IPS-20b (cell line): ENCODE measurements at regions not wholly inside any gene's neighbourhood (a gene's known extent, or its start where the extent isn't known, plus 50 kb on each side); places are given as distances from the start of the nearest gene placed in this dataset.

Source experiments
- H3K27ac ChIP-seq: one replicate; pipeline ENCODE4 v1.5.1; 2013; ENCODE audit warnings: low read length
- H3K27me3 ChIP-seq: 2 replicates; pipeline ENCODE4 v1.6.1; 2013; ENCODE audit warnings: mild to moderate bottlenecking, low read length, inconsistent platforms; ENCODE audit not compliant: insufficient read depth
- H3K36me3 ChIP-seq: 2 replicates; pipeline ENCODE4 v1.6.1; 2013; ENCODE audit warnings: low read depth, mild to moderate bottlenecking, inconsistent platforms, low read length, moderate library complexity; ENCODE audit not compliant: insufficient read depth
- H3K4me1 ChIP-seq: 2 replicates; pipeline ENCODE4 v1.6.1; 2013; ENCODE audit warnings: mild to moderate bottlenecking, control low read depth, inconsistent platforms, low read length, moderate library complexity; ENCODE audit not compliant: insufficient read depth
- H3K4me3 ChIP-seq: 2 replicates; pipeline ENCODE4 v1.5.1; 2013; ENCODE audit warnings: mild to moderate bottlenecking, low read length, inconsistent platforms
- H3K9ac ChIP-seq: 2 replicates; pipeline ENCODE4 v1.6.1; 2013; ENCODE audit warnings: low read depth, mild to moderate bottlenecking, inconsistent platforms, low read length, moderate library complexity
- H3K9me3 ChIP-seq: 2 replicates; pipeline ENCODE4 v1.6.1; 2013; ENCODE audit warnings: mild to moderate bottlenecking, low read depth, low read length, inconsistent platforms; ENCODE audit not compliant: insufficient read depth

GRCh38 chr5:153899746-153900145, 139.0 kb downstream of the FAM114A2 start:
- no peaks in the 10 kb centered on the region for H3K4me1 ChIP-seq
- no peaks in the 10 kb centered on the region for H3K9me3 ChIP-seq
- H3K27ac ChIP-seq = no peak overlapping the region
- H3K36me3 ChIP-seq = no peaks in the 10 kb centered on the region
- no peak overlapping the region for H3K4me3 ChIP-seq
- H3K27me3 ChIP-seq = no peaks in the 10 kb centered on the region
- H3K9ac ChIP-seq = no peak overlapping the region

GRCh38 chr5:153896701-153897100, 142.0 kb downstream of the FAM114A2 start:
- no peaks in the 10 kb centered on the region for H3K27me3 ChIP-seq
- no peak overlapping the region for H3K9ac ChIP-seq
- H3K4me3 ChIP-seq = no peak overlapping the region
- H3K36me3 ChIP-seq = no peaks in the 10 kb centered on the region
- no peaks in the 10 kb centered on the region for H3K4me1 ChIP-seq
- H3K9me3 ChIP-seq = no peaks in the 10 kb centered on the region
- H3K27ac ChIP-seq = no peak overlapping the region

GRCh38 chr5:153896117-153896516, 142.6 kb downstream of the FAM114A2 start:
- H3K9me3 ChIP-seq = no peaks in the 10 kb centered on the region
- H3K4me3 ChIP-seq = no peak overlapping the region
- H3K4me1 ChIP-seq = no peaks in the 10 kb centered on the region
- no peaks in the 10 kb centered on the region for H3K36me3 ChIP-seq
- H3K27ac ChIP-seq = no peak overlapping the region
- H3K27me3 ChIP-seq = no peaks in the 10 kb centered on the region
- no peak overlapping the region for H3K9ac ChIP-seq

- H3K27ac ChIP-seq = no peak overlapping the region
- H3K9ac ChIP-seq = no peak overlapping the region
- H3K36me3 ChIP-seq = no peaks in the 10 kb centered on the region
- no peaks in the 10 kb centered on the region for H3K9me3 ChIP-seq
- no peaks in the 10 kb centered on the region for H3K27me3 ChIP-seq
- H3K4me1 ChIP-seq = no peaks in the 10 kb centered on the region
- H3K4me3 ChIP-seq = no peak overlapping the region
Observed at GRCh38 chr5:153895266-153895665, 143.4 kb downstream of the FAM114A2 start.

GRCh38 chr5:153893817-153894216, 144.9 kb downstream of the FAM114A2 start:
- no peaks in the 10 kb centered on the region for H3K4me1 ChIP-seq
- H3K27ac ChIP-seq = no peak overlapping the region
- no peaks in the 10 kb centered on the region for H3K27me3 ChIP-seq
- no peak overlapping the region for H3K4me3 ChIP-seq
- no peak overlapping the region for H3K9ac ChIP-seq
- no peaks in the 10 kb centered on the region for H3K9me3 ChIP-seq
- H3K36me3 ChIP-seq = no peaks in the 10 kb centered on the region

- H3K4me3 ChIP-seq = no peak overlapping the region
- no peak overlapping the region for H3K9ac ChIP-seq
- no peaks in the 10 kb centered on the region for H3K36me3 ChIP-seq
- no peaks in the 10 kb centered on the region for H3K4me1 ChIP-seq
- no peak overlapping the region for H3K27ac ChIP-seq
- H3K9me3 ChIP-seq = no peaks in the 10 kb centered on the region
- H3K27me3 ChIP-seq = no peaks in the 10 kb centered on the region
Observed at GRCh38 chr5:153891394-153891793, 147.3 kb downstream of the FAM114A2 start.

GRCh38 chr5:153888781-153889180, 149.9 kb downstream of the FAM114A2 start:
- no peak overlapping the region for H3K27ac ChIP-seq
- no peak overlapping the region for H3K9ac ChIP-seq
- H3K4me3 ChIP-seq = no peak overlapping the region
- no peaks in the 10 kb centered on the region for H3K36me3 ChIP-seq
- no peaks in the 10 kb centered on the region for H3K27me3 ChIP-seq
- peaks cover 4% of the 10 kb centered on the region for H3K4me1 ChIP-seq
- no peaks in the 10 kb centered on the region for H3K9me3 ChIP-seq

- Histone ChIP-seq H3K36me3 (no peaks in the 10 kb centered on the region), H3K27me3 (no peaks in the 10 kb centered on the region), H3K9me3 (no peaks in the 10 kb centered on the region), H3K4me1 (peaks cover 9% of the 10 kb centered on the region), H3K9ac (no peak overlapping the region), H3K27ac (no peak overlapping the region), H3K4me3 (no peak overlapping the region)
Observed at GRCh38 chr5:153885141-153885540, 153.6 kb downstream of the FAM114A2 start.

- H3K27ac ChIP-seq = no peak overlapping the region
- H3K27me3 ChIP-seq = no peaks in the 10 kb centered on the region
- peaks cover 9% of the 10 kb centered on the region for H3K4me1 ChIP-seq
- no peak overlapping the region for H3K4me3 ChIP-seq
- no peaks in the 10 kb centered on the region for H3K36me3 ChIP-seq
- H3K9ac ChIP-seq = no peak overlapping the region
- H3K9me3 ChIP-seq = no peaks in the 10 kb centered on the region
Observed at GRCh38 chr5:153884612-153884957, 154.1 kb downstream of the FAM114A2 start.

GRCh38 chr5:153883854-153884611, 154.7 kb downstream of the FAM114A2 start:
- Histone ChIP-seq H3K9me3 (no peaks in the 10 kb centered on the region), H3K4me1 (peaks cover 9% of the 10 kb centered on the region), H3K27me3 (no peaks in the 10 kb centered on the region), H3K9ac (no peak overlapping the region), H3K4me3 (no peak overlapping the region), H3K27ac (no peak overlapping the region), H3K36me3 (no peaks in the 10 kb centered on the region)

GRCh38 chr5:153881687-153882086, 157.0 kb downstream of the FAM114A2 start:
- no peak overlapping the region for H3K27ac ChIP-seq
- H3K36me3 ChIP-seq = no peaks in the 10 kb centered on the region
- no peak overlapping the region for H3K4me3 ChIP-seq
- peaks cover 9% of the 10 kb centered on the region for H3K4me1 ChIP-seq
- no peak overlapping the region for H3K9ac ChIP-seq
- H3K27me3 ChIP-seq = no peaks in the 10 kb centered on the region
- no peaks in the 10 kb centered on the region for H3K9me3 ChIP-seq

GRCh38 chr5:153880106-153880505, 158.6 kb downstream of the FAM114A2 start:
- H3K4me1 ChIP-seq = peaks cover 9% of the 10 kb centered on the region
- no peak overlapping the region for H3K9ac ChIP-seq
- no peaks in the 10 kb centered on the region for H3K27me3 ChIP-seq
- H3K36me3 ChIP-seq = no peaks in the 10 kb centered on the region
- H3K9me3 ChIP-seq = no peaks in the 10 kb centered on the region
- H3K27ac ChIP-seq = no peak overlapping the region
- H3K4me3 ChIP-seq = no peak overlapping the region
